ENCODE measurements at regions not wholly inside any gene's neighbourhood (a gene's known extent, or its start where the extent isn't known, plus 50 kb on each side); places are given as distances from the start of the nearest gene placed in this dataset.

DNA sequence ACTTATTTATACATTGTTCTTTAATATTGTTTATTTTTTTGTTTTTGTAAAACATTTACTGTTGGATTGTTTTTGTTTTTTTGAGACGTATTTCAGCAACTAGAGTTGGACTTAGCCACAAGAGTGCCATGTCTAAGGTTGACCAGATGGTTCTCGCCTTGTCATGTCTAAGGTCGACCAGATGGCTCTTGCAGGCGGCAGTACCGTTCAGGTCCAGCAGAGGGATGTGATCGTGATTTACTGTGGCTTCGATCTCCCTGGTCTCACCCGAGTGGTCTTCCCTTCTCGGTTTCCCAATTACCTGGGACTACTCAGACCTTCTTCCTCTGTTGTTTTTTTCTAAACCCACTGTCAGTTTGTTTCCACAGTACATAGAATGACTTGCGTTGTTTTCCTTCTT lies 1438.6 kb downstream of the UQCRFS1 start:
- Histone ChIP-seq H3K9me3 (peaks cover 0 to 57% of the 10 kb centered on the region in 2 donors), H3K36me3 (peaks cover 0 to 32% of the 10 kb centered on the region in 2 donors), H3K27ac (no peak overlapping the region), H3K4me1 (no peaks in the 10 kb centered on the region), H3K4me3 (no peak overlapping the region), H3K27me3 (no peaks in the 10 kb centered on the region)
- TF ChIP-seq, protein P1, sequence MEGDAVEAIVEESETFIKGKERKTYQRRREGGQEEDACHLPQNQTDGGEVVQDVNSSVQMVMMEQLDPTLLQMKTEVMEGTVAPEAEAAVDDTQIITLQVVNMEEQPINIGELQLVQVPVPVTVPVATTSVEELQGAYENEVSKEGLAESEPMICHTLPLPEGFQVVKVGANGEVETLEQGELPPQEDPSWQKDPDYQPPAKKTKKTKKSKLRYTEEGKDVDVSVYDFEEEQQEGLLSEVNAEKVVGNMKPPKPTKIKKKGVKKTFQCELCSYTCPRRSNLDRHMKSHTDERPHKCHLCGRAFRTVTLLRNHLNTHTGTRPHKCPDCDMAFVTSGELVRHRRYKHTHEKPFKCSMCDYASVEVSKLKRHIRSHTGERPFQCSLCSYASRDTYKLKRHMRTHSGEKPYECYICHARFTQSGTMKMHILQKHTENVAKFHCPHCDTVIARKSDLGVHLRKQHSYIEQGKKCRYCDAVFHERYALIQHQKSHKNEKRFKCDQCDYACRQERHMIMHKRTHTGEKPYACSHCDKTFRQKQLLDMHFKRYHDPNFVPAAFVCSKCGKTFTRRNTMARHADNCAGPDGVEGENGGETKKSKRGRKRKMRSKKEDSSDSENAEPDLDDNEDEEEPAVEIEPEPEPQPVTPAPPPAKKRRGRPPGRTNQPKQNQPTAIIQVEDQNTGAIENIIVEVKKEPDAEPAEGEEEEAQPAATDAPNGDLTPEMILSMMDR (IDR thresholded peaks at IDR 0.05) = no peak
- DNase-seq (no peak), ATAC-seq (no peak)
- intact Hi-C loops (cut with DNase I) = no loop called here

GRCh38 chr19:27773318-27774094 lies 1439.4 kb downstream of the UQCRFS1 start:
- peaks cover 0 to 65% of the 10 kb centered on the region in 2 donors for H3K9me3 ChIP-seq
- ATAC-seq (no peak), DNase-seq (no peak)
- intact Hi-C loops (cut with DNase I) = no loop called here
- H3K4me1 ChIP-seq = no peaks in the 10 kb centered on the region
- peaks cover 0 to 32% of the 10 kb centered on the region in 2 donors for H3K36me3 ChIP-seq
- TF ChIP-seq, protein P1 (IDR thresholded peaks at IDR 0.05) = no peak
- no peak overlapping the region for H3K4me3 ChIP-seq
- no peaks in the 10 kb centered on the region for H3K27me3 ChIP-seq
- no peak overlapping the region for H3K27ac ChIP-seq

- intact Hi-C loops (cut with DNase I) = no loop called here
- no peak overlapping the region for H3K4me3 ChIP-seq
- peaks cover 0 to 79% of the 10 kb centered on the region in 2 donors for H3K9me3 ChIP-seq
Measured at GRCh38 chr19:27772059-27772458, 1440.9 kb downstream of the UQCRFS1 start.

GRCh38 chr19:27770095-27770494 lies 1442.9 kb downstream of the UQCRFS1 start:
- H3K27me3 ChIP-seq = no peaks in the 10 kb centered on the region
- ATAC-seq (no peak), DNase-seq (no peak)
- TF ChIP-seq, protein P1 (IDR thresholded peaks at IDR 0.05) = no peak
- no peak overlapping the region for H3K27ac ChIP-seq
- H3K36me3 ChIP-seq = peaks cover 0 to 27% of the 10 kb centered on the region in 2 donors
- peaks cover 0 to 99% of the 10 kb centered on the region in 2 donors for H3K9me3 ChIP-seq
- H3K4me1 ChIP-seq = no peaks in the 10 kb centered on the region
- intact Hi-C loops (cut with DNase I) = no loop called here
- no peak overlapping the region for H3K4me3 ChIP-seq

More at GRCh38 chr19:27772059-27772458, 1440.9 kb downstream of the UQCRFS1 start:
- Histone ChIP-seq H3K27me3 (no peaks in the 10 kb centered on the region), H3K27ac (no peak overlapping the region), H3K4me1 (no peaks in the 10 kb centered on the region), H3K36me3 (peaks cover 0 to 27% of the 10 kb centered on the region in 2 donors)
- TF ChIP-seq, protein P1 (IDR thresholded peaks at IDR 0.05) = no peak
- ATAC-seq (no peak), DNase-seq (no peak)

- intact Hi-C loops (cut with DNase I) = no loop called here
- DNase-seq (no peak), ATAC-seq (no peak)
- Histone ChIP-seq H3K4me1 (no peaks in the 10 kb centered on the region), H3K27ac (no peak overlapping the region), H3K4me3 (no peak overlapping the region), H3K36me3 (peaks cover 0 to 2% of the 10 kb centered on the region in 2 donors), H3K27me3 (no peaks in the 10 kb centered on the region), H3K9me3 (peaks cover 0 to 99% of the 10 kb centered on the region in 2 donors)
- TF ChIP-seq, protein P1 (IDR thresholded peaks at IDR 0.05) = no peak
Measured at GRCh38 chr19:27767234-27767633, 1445.7 kb downstream of the UQCRFS1 start.

All from left lung (tissue), 4 donors.